ENCODE measurements at regions not wholly inside any gene's neighbourhood (a gene's known extent, or its start where the extent isn't known, plus 50 kb on each side); places are given as distances from the start of the nearest gene placed in this dataset.
A peak's percentile ranks its signal among the peaks of the same experiment; 100 is the strongest.
"Not testable (repeated sequence)": the region's sequence is repeated elsewhere in the genome, so short reads cannot be mapped to it uniquely, and the experiment has no call there.

DNA sequence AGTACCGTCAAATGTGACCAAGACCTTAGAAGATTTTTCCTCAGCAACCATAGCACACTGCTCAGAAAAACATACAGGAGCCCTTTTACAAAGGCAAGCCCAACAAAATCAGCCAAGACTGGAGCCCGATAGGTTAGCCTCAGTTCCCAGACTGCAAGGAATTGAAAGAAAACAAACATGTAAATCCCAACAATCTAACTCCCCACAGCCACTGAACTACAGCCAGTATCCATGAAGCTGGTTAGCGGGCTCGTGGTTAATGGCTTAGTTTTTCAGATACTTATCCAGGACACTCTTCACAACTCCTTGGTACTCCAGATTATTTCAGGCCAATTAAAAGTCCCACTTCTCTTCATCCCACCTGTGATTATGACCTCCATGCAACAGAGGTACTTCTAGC lies 201.6 kb downstream of the IPMK start:
- DNase-seq = no peak

- no peak for DNase-seq
These were observed 202.2 kb downstream of the IPMK start for GRCh38 chr10:58065529-58065815.

DNA sequence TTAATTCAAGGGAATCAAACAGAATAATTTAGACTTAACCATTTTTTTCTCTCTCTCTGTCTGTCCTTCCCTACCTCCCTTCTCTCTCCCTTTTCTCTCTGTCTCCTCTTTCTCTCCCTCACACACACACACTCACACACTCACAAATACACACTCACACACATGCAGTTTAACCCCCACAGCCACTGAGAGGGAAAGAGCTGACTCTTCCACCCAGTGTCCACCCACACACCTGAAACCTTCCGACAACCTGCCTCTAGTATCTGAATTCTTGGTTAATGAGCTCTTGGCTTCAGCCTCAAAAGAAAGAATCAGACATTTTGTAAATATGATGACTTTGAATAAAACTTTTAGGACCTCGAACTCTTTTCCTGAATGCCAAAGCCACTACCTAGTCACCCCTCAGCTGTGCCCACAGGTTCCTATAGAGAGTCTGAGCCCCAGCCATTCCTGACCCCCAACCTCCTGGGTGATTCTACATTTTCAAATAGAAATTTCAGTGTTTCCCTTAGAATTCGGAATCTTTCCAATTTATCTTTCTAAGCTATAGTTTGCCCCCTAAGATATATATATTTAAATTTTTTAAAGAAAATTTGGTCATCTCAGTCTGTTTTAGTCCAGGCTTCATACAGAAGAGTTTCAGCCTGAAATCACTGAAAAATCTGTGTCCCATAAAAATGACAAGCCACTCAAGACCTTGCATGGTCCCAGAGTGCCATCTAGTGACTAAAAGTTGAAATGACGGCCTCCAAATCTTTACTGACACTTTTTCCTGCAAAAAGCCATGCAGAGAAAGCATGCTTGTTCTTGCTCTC lies 202.8 kb downstream of the IPMK start:
- peak; percentile 28 for DNase-seq

GRCh38 chr10:58063861-58064480 lies 203.7 kb downstream of the IPMK start:
- DNase-seq = no peak

- not testable (repeated sequence) for DNase-seq
These were observed 209.0 kb downstream of the IPMK start for GRCh38 chr10:58058683-58059082.

DNA sequence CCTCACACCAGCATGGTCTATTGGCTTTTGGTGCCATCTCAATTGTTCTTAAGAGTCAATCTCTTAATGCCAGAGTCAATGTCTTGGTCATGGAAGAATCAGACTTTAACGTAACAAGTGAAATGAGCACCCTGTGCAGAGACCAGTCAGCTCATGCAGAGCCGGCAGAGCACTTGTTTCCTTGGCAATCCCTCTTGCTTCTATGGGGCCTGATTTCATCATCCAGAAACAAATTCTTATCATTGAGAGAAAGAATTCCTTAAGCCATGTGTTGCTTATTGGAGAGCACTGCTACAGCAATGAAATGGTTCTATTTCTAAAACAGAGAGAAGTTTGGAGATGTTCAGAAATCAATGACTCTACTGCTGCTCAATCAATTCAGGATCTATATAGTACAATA lies 212.8 kb downstream of the IPMK start:
- DNase-seq = no peak

- no peak for DNase-seq
These were observed 214.9 kb downstream of the IPMK start for GRCh38 chr10:58052772-58053171.

GRCh38 chr10:58050575-58050974 lies 217.1 kb downstream of the IPMK start:
- DNase-seq = no peak

DNA sequence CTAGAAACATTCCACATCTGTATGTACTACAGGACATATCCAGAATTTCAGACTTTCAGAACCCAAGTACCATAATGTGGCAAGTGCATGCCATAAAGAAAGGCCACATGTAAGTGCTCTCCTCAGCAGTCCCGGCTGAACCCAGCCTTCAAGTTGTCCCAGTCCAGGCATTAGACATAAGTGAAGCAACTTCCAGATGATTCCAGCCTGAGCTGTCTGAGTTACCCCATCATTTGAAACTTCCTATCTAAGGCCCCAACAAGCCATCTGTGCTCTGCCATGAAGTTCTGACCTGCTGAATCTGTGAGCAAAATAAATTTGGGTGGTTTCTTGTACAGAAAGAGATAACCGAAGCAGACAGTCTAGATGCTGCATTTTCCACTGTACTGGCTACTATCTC lies 218.8 kb downstream of the IPMK start:
- DNase-seq = no peak

DNA sequence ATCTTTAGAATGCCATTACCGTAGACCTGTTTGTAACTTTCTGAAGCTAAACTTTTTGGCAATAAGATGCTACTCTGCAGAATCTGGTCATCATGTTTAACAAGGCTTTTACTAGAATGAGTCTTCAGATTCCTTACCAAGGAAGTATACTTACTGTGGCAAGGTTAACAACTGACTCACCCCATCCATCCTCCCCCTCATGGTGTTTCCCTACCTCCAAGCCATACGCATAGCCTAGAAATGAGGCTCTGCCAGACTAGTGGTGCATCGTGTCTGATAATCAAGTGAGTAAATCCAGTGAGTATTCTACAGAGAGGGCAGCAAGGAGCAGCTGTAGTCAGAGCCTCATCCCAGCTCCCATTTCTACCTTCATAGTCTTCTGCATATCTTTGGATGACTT lies 223.6 kb downstream of the IPMK start:
- DNase-seq = no peak

DNA sequence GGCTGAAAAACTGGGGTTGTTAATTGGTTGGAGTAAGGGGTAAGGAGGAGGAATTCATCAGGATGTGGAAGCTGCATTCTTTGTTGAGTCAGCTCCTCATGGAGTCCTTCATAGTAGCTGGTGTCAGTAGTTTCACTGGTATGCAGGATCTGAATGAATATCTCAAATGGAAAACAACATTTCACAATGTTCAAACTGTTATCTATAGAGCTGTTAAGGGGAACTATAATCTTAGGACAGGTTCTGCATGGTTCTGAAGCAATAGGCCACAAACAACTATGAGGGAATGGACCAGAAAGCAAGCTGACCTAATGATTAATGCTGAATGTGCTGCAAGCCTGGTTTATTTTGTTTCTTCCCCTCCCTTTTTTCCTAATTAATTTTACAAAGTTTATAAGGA lies 225.8 kb downstream of the IPMK start:
- no peak for DNase-seq

- DNase-seq = no peak
These were observed 237.5 kb downstream of the IPMK start for GRCh38 chr10:58030208-58030607.

DNA sequence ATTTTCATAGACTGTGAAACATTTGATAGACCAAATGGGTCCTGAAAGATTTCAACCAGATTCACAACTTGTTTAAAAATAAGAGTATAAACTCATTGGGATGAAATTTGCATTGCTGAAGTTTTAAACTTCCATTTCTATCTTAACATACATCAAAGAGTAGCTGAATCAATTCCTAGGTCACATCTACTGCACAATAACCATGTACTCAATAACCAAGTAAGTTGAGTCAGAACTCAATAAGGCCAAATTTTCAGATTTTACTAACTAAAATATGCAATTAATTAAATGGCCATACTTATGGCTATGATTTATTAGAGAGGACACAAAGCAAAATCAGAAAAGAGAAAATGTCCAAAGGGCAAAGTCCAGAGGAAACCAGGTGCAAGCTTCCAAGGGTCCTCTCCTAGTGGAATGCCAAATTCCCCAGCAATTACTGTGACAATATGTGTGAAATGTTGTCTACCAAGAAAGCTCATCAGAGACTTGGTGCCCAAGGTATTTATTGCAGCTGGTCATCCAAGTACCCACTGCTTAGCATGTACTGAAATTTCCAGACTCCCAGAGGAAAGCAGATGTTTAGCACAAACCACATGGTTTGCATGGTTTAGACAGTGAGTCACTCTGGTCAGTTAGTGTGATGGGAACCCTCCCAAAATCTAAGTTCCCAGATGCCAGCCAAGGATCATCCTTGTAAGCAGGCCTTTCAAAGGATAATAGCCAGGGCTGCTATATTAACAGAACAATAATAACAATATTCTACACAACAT lies 238.9 kb downstream of the IPMK start:
- DNase-seq = peak; percentile 34

DNA sequence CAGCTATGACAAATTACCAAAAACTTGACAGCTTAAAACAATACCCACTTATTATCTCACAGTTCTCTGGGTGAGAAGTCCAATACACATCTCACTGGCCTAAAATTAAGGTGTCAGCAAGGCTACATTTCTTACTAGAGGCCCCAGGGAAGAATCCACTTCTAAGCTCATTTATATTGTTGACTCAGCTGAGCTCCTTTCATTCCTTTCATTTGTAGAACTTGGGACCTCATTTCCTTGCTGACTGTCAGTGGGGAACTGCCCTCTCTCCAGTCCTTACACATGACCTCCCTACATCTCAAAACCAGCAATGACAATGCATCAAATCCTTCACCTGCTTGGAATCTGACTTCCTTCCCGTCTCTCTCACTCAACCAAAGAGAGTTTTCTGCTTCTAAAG lies 240.3 kb downstream of the IPMK start:
- no peak for DNase-seq

GRCh38 chr10:58026036-58026435 lies 241.7 kb downstream of the IPMK start:
- DNase-seq = no peak

GRCh38 chr10:58023341-58024073 lies 244.2 kb downstream of the IPMK start:
- no peak for DNase-seq

DNA sequence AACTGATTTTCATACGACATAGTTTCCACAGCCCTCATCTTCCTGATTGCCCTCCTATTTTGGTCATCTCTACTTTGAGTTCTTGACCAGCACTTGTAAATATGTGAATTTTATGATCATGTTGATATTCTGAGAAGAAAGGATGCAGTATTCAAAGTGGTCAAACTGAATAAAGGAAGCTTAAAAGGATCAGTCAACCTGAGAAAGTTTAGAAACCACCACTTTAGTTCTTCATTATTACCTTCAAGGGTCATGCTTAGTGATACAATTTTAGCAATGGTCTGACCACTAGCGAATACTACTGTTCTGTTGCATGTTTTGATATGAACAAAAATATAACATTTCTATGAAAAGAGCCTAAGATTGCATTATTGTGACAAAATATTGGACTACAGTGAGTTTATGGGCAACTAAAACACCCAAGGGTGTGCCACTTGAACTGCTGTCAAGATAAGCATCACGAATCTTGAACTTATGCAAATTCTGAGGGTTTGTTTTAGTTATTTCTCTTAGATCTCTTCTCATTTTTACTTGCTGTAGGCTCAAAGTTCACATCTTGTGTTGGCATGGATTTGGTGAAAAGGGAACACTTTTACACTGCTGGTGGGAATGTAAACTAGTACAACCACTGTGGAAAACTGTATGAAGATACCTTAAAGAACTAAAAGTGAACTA lies 247.7 kb downstream of the IPMK start:
- DNase-seq = no peak

- DNase-seq = no peak
These were observed 249.9 kb downstream of the IPMK start for GRCh38 chr10:58017719-58018367.

DNA sequence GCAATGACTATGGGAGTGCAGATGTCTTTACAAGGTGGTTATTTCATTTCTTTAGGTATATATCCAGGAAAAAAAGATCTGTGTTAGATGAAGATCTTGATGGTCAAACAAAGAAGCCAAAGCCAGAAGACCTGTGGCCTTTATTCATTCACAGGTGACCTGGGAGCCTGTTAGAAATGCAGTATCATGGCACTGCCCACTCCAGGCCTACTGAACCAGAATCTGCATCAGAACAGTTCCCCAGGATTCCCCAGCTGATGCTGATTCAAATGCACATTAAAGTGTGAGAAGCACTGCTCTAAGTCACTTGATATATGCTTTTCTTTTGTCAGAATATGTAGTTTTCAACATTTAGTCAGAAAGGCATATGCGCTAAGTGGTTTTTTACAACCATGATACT lies 251.1 kb downstream of the IPMK start:
- no peak for DNase-seq

DNA sequence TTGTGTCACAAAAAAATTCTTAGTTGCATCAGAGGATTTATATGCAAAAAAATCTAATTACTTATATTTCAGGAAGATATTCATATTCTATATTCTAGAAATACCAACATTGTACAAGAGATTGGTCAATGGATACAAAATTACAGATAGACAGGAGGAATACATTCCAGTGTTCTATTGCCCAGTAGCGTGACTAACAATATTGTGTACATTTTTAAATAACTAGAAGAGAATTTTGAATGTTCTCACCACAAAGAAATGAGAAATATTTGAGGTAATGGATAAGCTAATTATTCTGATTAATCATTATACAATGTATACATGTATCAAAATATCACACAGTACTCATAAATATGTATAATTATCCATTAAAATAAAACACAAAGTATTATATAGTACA lies 253.3 kb downstream of the IPMK start:
- no peak for DNase-seq

DNA sequence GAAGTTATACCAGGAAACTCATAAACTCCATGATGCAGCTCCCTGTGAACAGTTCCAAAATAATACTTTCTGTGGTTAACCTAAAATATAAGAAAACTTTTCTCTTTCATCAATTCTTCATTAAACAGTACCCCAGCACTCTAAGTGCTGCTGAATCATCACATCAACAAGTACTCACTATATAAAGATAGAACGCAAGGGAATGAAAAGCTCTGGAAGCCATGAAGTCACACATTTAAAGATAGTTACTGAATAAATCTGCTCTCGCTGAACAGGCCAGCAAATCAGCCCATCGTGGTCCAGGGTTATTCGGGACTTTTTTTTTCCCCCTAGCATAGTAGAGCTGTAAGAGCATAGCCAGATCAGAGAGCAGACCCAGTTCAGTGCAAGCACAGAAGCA lies 254.3 kb downstream of the IPMK start:
- no peak for DNase-seq

GRCh38 chr10:58010073-58010702 lies 257.5 kb downstream of the IPMK start:
- DNase-seq = no peak
